Suprapubic skin (tissue), 4 donors: ENCODE measurements at regions not wholly inside any gene's neighbourhood (a gene's known extent, or its start where the extent isn't known, plus 50 kb on each side); places are given as distances from the start of the nearest gene placed in this dataset.
A peak's percentile ranks its signal among the peaks of the same experiment; 100 is the strongest.
"Not testable (repeated sequence)": the region's sequence is repeated elsewhere in the genome, so short reads cannot be mapped to it uniquely, and the experiment has no call there.

Experiments
- DNase-seq, 2 donors: peaks; one replicate each; pipeline ENCODE4 v3.0.0-alpha.2; 2019; ENCODE audit warnings: low spot score in 2 of 2
- H3K27ac ChIP-seq: fragments of 200-600 bp; sonication (generic); one replicate; pipeline ENCODE4 v1.5.1; 2019
- H3K27me3 ChIP-seq: fragments of 200-600 bp; sonication (generic); one replicate; pipeline ENCODE4 v1.5.1; 2019
- H3K36me3 ChIP-seq: fragments of 200-600 bp; sonication (generic); one replicate; pipeline ENCODE4 v1.5.1; 2019
- H3K4me1 ChIP-seq: fragments of 200-600 bp; sonication (generic); one replicate; pipeline ENCODE4 v1.5.1; 2019
- H3K4me3 ChIP-seq: fragments of 200-600 bp; sonication (generic); one replicate; pipeline ENCODE4 v1.5.1; 2019; ENCODE audit warnings: mild to moderate bottlenecking
- H3K9me3 ChIP-seq: fragments of 200-600 bp; sonication (generic); one replicate; pipeline ENCODE4 v1.5.1; 2019
- WGBS: methylation state at CpG from one replicate; pipeline ENCODE4 v1.1.5; 2018; 5-methylcytosine and 5-hydroxymethylcytosine counted together

DNA sequence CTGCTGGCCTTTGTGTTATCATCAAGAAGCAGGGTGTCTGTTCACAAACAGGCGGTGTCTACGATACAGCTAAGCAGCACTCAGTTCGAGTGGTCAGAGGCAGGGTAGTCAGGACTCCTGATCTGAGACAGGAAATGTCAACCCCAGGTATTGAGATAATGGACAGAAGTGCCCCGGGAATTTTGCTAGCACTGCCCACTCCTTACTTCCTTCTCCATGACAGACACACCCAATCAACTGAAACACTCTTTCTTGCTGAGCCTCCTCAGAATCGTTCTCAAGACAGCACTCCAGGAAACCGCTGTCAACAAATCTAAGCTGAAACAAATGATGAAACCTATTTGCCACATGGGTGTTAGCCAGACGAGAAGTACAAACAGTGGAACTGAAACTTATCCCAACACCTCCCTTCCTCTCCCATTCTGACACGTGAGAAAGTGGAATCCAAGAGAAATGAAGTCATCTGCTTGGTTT, 109.3 kb downstream of the GTF2IRD2B start:
- H3K27ac ChIP-seq, H3K4me3 ChIP-seq, H3K27me3 ChIP-seq, DNase-seq, H3K9me3 ChIP-seq, H3K36me3 ChIP-seq, H3K4me1 ChIP-seq: not testable (repeated sequence)
- no CpG with 5 or more reads among the region's 8 CpGs for WGBS

DNA sequence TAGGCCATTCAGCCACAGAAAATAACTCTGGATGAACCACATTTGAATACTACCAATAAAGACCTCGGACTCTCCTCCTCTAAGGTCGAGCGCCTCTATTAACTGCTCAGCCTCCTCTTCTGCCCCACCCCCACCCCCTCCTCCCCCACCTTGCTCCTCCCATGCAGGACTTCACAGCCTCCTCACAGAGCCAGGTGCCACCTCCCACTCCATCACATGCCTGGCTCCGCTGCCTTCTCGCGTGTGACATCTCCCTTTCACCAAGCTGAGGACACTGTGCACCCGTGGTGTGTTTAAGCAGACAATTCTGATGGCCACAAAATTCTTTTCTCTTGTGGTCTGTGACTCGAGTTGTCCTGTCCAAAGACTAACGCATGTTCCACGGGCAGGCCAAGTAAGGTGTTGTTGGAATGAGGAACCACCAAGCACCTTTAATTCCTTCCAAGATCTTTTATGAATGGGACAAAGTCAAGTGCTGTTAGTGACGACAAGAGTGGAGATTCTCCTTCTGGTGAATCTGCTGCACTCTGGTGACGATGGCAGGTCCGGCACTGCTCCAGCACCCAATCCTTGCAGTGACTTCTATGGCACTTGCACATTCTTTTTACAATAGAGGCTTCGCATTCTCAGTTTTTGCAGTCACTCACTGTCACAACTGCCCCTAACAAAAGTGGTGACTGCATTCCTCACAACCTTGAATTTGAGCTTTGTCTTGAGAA, 113.1 kb downstream of the GTF2IRD2B start:
- not testable (repeated sequence) for H3K9me3 ChIP-seq, DNase-seq, H3K27ac ChIP-seq, H3K4me1 ChIP-seq, H3K36me3 ChIP-seq, H3K4me3 ChIP-seq, H3K27me3 ChIP-seq
- no CpG with 5 or more reads among the region's 14 CpGs for WGBS

DNA sequence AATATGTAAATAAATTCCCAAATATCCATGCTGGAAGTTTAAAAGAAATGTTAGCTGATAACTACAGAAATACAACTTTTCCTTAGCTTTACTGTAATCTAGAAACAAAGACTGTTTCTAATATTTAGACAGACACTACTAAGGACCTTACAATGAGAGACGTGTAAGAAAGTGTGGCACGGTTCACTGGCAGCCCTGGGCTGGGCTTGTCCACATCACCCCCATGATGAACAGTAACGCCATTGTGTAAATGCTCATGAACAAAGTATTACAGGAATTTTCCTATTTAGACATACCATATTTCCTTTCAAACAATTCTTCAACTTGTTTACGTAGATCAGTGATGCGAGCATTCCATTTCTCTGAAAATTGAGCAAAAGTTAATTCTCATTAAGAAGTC, 123.1 kb downstream of the GTF2IRD2B start:
- H3K36me3 ChIP-seq, H3K4me3 ChIP-seq, H3K4me1 ChIP-seq, H3K27me3 ChIP-seq, H3K9me3 ChIP-seq, H3K27ac ChIP-seq, DNase-seq: not testable (repeated sequence)
- WGBS: no CpG with 5 or more reads among the region's 5 CpGs

DNA sequence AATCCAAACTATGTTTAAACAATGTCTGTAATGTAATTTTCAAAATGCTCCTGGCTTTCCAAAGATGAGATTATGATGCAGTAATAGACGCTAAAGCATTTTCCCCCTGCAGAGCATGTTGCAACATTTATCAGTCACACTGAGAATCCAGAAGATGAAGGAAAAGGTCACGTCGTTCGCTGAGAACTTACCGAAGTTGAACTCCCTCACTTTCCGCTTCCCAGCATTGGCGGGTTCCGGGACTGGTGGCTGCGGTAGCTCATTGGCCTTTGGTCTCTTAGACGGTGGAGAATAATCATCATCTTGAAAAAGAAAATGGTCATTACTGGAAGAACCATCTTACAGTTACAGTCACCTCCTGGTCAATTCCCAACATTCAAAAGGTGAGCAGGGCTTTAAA, 124.6 kb downstream of the GTF2IRD2B start:
- not testable (repeated sequence) for H3K4me3 ChIP-seq, H3K36me3 ChIP-seq, DNase-seq, H3K27me3 ChIP-seq, H3K4me1 ChIP-seq, H3K27ac ChIP-seq, H3K9me3 ChIP-seq
- no CpG with 5 or more reads among the region's 10 CpGs for WGBS

DNA sequence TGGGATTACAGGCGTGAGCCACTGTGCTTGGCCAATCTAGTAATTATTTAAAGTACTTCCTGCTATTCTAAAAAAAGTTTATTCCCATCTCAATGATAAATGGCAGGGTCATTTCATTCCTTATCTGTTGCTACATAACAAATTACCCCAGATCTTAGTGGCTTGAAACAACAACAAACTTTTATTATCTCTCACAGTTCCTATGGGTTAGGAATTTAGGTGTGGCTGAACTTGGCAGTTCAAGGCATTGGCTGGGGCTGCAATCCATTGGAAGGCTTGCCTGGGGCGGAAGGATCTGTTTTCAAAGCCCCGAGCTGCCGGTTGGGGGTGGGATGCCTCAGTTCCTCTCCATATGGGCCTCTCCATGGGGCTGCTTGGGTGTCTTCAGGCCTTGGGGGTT, 133.7 kb downstream of the GTF2IRD2B start:
- H3K27ac ChIP-seq, H3K4me1 ChIP-seq, H3K4me3 ChIP-seq, DNase-seq, H3K9me3 ChIP-seq, H3K27me3 ChIP-seq, H3K36me3 ChIP-seq: not testable (repeated sequence)
- WGBS: no CpG with 5 or more reads among the region's 4 CpGs

DNA sequence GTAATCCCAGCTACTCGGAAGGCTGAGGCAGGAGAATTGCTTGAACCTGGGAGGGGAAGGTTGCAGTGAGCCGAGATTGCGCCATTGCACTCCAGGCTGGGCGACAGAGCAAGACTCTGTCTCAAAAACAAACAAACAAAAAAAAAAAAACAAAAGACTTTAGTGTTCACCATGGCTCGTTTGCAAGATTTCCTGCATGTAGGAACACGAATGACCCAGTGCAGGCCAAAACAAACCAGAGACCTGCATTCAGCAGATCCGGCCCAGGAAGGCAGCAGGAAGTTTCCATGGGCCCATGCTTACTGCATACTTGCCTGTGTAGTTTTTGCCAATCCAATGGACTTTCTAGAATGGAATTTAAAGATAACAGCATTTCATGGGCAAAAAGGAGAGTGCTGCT, 137.2 kb downstream of the GTF2IRD2B start:
- not testable (repeated sequence) for H3K27ac ChIP-seq, H3K9me3 ChIP-seq, H3K27me3 ChIP-seq, H3K4me1 ChIP-seq, H3K36me3 ChIP-seq, DNase-seq, H3K4me3 ChIP-seq
- WGBS: 49% methylated on average over 7 of the region's 7 CpGs

DNA sequence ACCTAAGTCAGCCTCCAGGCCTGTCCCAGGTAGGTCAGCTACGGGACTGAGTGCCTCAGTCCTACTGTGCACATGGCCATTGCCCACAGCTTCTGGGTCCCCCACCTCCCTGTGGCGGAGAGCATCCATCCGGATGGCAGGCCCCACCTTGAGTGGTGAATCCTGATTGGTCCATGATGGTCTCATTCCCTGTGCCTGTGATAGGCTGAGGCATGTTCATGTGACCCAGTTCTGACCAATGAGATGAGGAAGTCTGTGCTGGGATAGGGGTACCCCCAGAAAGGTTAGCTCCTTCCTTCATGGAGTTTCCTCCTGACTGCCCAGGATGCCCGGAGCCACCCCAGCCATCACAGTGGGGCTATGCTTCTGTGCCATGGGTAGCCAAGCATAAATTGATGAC, 138.2 kb downstream of the GTF2IRD2B start:
- not testable (repeated sequence) for H3K4me3 ChIP-seq, DNase-seq, H3K36me3 ChIP-seq, H3K4me1 ChIP-seq, H3K9me3 ChIP-seq, H3K27me3 ChIP-seq, H3K27ac ChIP-seq
- WGBS: no CpG with 5 or more reads among the region's 4 CpGs

DNA sequence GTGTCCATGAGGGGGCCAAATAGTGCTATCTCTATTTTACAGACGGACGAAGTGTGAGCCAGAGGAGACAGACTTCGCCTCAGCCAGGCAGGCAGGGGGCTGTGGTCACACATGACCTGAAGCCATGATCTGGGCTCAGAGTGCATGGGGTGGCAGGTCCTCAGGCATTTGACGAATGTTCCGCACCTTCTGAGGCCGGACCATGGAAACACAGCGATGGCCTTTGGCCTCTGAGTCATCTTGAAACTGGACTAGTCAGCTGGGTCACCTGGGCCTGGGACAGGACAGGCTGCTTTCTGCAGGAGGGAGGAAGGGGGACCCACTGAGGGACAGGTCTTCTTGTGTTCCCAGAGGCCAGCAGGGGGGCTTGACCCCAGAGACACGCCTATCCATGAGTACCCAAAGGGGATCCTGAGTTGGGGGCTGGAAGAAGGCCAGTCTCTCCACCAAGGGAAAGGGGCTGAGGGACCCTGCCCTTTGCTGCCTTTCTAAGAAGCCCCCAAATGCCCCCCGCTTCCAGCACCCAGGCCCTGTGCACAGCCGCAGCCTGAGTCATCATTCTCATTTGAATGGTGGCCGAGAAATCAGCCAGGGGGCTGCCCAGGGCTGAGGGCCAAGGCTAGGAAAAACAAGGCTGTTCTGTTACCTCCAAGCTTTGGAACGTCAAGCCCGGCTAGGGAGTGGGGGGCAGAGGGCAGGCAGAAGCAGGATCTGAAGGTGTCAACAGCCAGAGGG, 142.9 kb downstream of the GTF2IRD2B start:
- DNase-seq, H3K4me1 ChIP-seq, H3K9me3 ChIP-seq, H3K4me3 ChIP-seq, H3K36me3 ChIP-seq, H3K27ac ChIP-seq, H3K27me3 ChIP-seq: not testable (repeated sequence)
- no CpG with 5 or more reads among the region's 13 CpGs for WGBS

DNA sequence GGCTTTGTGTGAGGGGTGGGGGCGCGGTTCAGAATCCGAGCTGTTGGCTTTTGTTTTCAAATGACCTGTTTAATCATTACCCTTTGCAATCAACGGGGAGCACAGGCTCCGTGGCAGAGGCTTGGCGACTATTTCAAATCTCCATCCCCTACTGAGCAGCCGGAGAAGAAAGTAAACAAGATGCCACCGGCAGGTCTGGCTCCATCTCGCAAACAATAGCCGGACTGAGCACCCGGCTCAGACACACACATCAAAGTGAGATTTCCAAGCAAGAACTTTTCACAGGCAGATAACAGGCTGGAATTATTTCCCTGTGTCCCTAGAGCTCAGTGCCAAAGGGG, 143.4 kb downstream of the GTF2IRD2B start:
- H3K9me3 ChIP-seq, H3K27ac ChIP-seq, H3K4me3 ChIP-seq, H3K4me1 ChIP-seq, H3K27me3 ChIP-seq, H3K36me3 ChIP-seq, DNase-seq: not testable (repeated sequence)
- WGBS: no CpG with 5 or more reads among the region's 11 CpGs

DNA sequence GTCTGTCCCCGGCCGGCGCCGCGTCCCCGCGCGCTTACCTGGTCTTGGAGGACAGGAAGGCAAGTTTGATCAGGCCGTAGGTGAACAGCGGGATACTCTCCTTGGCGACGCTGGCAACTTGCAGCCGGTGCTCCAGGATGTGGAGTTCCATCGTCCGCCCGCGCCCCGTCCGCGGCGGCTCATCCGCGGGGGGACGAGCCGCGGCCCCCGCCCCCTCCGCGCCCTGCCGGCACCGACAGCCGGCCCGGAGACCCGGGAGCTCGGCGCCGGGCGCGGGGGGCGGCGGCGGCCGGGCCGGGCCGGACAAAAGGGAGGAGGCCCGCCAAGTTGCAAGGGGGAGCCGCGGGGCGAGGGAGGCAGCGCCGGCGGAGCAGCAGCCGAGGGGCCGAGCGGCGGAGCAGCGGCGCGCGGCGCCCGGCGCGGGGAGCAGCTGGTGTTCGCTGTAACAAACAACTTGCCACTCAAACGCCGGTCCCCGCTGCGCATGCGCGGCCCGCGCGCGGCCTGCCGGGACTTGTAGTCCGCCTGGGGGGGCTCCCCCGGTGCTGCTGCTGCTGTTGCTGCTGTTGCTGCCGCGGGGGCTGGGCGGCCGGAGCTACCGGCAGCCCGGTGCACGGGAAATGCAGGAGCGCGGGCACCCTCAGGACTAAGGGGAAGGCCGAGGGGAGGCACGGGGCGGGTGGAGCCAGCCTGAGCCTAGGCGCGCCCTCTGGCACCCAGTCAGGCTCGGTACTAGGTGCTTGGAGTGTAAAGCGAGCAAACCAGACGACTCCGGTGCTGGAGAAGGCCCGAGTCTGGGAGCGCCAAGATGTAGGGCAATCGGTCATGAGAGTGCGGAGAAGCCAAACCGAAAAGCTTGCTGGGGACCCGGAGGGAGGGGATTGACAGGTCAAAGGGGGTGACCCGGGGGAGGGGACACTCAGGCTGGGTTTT, 145.1 kb downstream of the GTF2IRD2B start:
- H3K36me3 ChIP-seq, H3K4me1 ChIP-seq, H3K27ac ChIP-seq, H3K9me3 ChIP-seq, H3K27me3 ChIP-seq, DNase-seq: not testable (repeated sequence)
- peak overlapping the region; percentile 22 for H3K4me3 ChIP-seq
- no CpG with 5 or more reads among the region's 103 CpGs for WGBS

DNA sequence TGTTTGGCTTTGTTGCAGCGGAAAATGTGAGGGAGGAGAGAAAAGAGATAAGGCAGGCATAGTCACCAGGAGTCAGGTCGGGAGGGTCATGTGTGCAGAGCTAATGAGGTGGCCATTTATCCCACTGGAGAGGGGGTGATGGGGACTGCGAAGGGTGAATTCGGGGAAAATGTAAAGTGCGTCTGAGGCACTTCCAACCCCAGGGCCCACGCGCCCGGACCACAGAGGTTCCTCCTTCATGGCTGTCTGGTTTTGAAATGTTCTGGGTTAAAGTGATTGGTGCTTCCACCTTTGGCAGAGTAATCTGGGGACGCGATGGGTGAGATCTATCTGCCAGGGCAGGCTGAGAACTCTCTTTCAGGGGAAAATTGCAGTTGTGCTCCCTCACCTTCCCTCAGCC, 145.9 kb downstream of the GTF2IRD2B start:
- WGBS: no CpG with 5 or more reads among the region's 10 CpGs
- H3K4me3 ChIP-seq: not testable (repeated sequence)

DNA sequence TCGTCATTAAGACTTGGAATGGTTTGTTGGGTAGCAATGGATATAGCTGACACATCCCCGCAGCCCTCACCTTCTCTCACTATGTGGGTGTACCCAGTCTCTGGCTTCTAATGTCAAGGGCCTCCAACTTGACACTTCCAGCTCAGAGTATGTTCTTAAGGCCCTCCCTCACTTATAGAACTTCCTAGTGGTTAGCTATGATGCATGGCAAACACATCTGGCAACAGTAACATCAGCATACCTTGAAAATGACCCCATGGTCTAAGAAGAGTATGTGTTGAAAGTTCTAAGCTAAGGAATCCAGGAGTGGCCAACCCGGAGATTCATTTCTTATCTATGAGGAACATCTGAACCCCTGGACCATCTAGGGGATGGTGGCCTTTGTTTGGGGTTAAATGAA, 151.2 kb downstream of the GTF2IRD2B start:
- DNase-seq, H3K27me3 ChIP-seq, H3K9me3 ChIP-seq, H3K4me1 ChIP-seq, H3K27ac ChIP-seq, H3K4me3 ChIP-seq, H3K36me3 ChIP-seq: not testable (repeated sequence)
- no CpG with 5 or more reads among the region's 3 CpGs for WGBS

More for the DNA sequence above, 145.9 kb downstream of the GTF2IRD2B start:
- not testable (repeated sequence) for H3K27ac ChIP-seq, H3K4me1 ChIP-seq, H3K27me3 ChIP-seq, H3K9me3 ChIP-seq, H3K36me3 ChIP-seq, DNase-seq

DNA sequence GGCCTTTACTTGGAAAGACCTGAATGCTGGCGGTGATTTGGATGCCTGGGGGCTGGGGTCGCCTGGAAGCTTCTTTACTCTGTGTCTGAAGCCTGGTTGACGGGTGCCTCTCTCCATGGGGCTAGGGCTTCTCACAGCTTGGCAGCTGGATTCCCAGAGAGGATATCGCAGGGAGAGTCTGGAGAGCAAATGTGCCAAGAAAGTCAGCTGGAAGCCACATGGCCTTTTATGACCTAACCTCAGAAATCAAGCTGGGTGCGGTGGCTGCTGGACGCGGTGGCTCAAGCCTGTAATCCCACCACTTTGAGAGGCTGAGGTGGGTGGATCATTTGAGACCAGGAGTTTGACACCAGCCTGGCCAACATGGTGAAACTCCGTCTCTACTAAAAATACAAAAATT, 147.2 kb upstream of the TRIM73 start:
- WGBS: no CpG with 5 or more reads among the region's 8 CpGs

DNA sequence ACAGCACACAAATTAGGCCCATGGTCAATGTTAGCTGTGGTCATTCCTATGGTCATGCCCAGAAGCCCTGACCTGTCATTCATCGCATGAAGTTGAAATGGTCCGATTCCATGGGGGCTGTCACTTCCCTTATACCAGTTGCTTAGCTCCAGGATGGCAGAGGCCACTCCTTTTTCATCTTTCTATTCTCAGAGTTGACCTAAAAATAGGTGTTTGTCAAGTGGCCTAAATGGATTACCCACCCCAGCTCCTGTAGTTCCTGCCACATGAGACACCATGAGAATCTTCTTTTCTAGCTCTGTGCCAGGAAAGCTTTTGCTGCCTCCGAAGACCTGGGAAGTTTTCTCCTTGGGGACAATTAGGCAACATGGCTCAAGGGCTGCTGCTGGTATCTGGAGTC, 141.2 kb upstream of the TRIM73 start:
- no CpG with 5 or more reads among the region's 3 CpGs for WGBS

More for the DNA sequence above, 147.2 kb upstream of the TRIM73 start:
- not testable (repeated sequence) for H3K4me3 ChIP-seq, H3K4me1 ChIP-seq, H3K36me3 ChIP-seq, H3K27ac ChIP-seq, DNase-seq, H3K27me3 ChIP-seq, H3K9me3 ChIP-seq

More for the DNA sequence above, 141.2 kb upstream of the TRIM73 start:
- H3K27ac ChIP-seq, H3K36me3 ChIP-seq, H3K4me3 ChIP-seq, H3K27me3 ChIP-seq, DNase-seq, H3K4me1 ChIP-seq, H3K9me3 ChIP-seq: not testable (repeated sequence)
